ENCODE measurements at regions not wholly inside any gene's neighbourhood (a gene's known extent, or its start where the extent isn't known, plus 50 kb on each side); places are given as distances from the start of the nearest gene placed in this dataset.
"Not testable (repeated sequence)": the region's sequence is repeated elsewhere in the genome, so short reads cannot be mapped to it uniquely, and the experiment has no call there.

GRCh38 chr7:13130321-13130720, 442.9 kb downstream of the ARL4A start:
- H3K9me3 Mint-ChIP-seq = no peaks in the 10 kb centered on the region
- H3K27ac Mint-ChIP-seq = no peak overlapping the region
- no peak overlapping the region for H3K4me3 Mint-ChIP-seq
- H3K27me3 Mint-ChIP-seq = peaks cover 10% of the 10 kb centered on the region
- no peaks in the 10 kb centered on the region for H3K36me3 Mint-ChIP-seq (ENCODE audit: low read depth)
- no peaks in the 10 kb centered on the region for H3K4me1 Mint-ChIP-seq
- DNase-seq = no peak
- ChIA-PET POLR2A (no interaction called here), CTCF (no interaction called here)

DNA sequence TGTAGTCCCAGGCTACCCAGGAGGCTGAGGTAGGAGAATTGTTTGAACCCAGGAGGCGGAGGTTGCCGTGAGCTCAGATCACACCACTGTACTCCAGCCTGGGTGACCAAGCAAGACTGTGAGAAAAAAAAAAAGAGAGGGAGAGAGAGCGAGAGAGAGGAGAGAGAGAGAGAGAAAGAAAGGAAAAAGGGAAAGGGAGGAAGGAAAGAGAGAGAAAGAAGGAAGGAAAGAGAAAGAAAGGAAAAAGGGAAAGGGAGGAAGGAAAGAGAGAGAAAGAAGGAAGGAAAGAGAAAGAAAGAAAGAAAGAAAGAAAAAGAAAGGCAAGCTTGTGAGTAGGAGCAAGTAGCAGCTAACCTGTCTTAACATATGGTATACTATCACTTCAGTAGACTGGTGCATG, 443.5 kb downstream of the ARL4A start:
- DNase-seq; H3K4me3 Mint-ChIP-seq; POLR2A ChIA-PET; H3K27ac Mint-ChIP-seq; CTCF ChIA-PET; H3K27me3 Mint-ChIP-seq; H3K9me3 Mint-ChIP-seq; H3K4me1 Mint-ChIP-seq; H3K36me3 Mint-ChIP-seq (ENCODE audit: low read depth): not testable (repeated sequence)

- ChIA-PET CTCF (no interaction called here), POLR2A (no interaction called here)
- DNase-seq = no peak
- H3K27ac Mint-ChIP-seq = no peak overlapping the region
- H3K36me3 Mint-ChIP-seq (ENCODE audit: low read depth) = no peaks in the 10 kb centered on the region
- no peak overlapping the region for H3K4me3 Mint-ChIP-seq
- H3K4me1 Mint-ChIP-seq = no peaks in the 10 kb centered on the region
- H3K27me3 Mint-ChIP-seq = peaks cover 10% of the 10 kb centered on the region
- H3K9me3 Mint-ChIP-seq = no peaks in the 10 kb centered on the region
These were observed 444.9 kb downstream of the ARL4A start for GRCh38 chr7:13132314-13132713.

- H3K27me3 Mint-ChIP-seq; POLR2A ChIA-PET; H3K4me3 Mint-ChIP-seq; DNase-seq; H3K9me3 Mint-ChIP-seq; H3K27ac Mint-ChIP-seq; H3K4me1 Mint-ChIP-seq; H3K36me3 Mint-ChIP-seq (ENCODE audit: low read depth); CTCF ChIA-PET: not testable (repeated sequence)
These were observed 448.9 kb downstream of the ARL4A start for GRCh38 chr7:13136345-13136744.

DNA sequence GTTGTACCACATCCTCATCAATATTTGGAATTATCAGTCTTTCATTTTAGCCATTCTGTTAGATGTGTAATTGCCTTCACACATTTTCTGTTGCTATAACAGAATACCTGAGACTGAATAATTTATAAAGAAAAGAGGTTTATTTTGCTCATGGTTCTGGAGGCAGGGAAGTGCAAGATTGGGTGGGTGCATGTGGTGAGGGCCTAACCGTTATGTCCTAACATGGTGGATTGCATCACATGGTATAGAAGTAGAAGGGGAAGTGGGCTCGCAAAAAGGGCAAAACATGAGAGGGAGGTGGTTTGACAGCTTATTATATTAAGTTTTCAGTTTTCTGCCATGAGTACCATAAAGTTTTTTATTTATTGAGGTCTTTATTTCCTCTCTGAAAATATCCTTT, 452.0 kb downstream of the ARL4A start:
- H3K4me3 Mint-ChIP-seq = no peak overlapping the region
- H3K4me1 Mint-ChIP-seq = no peaks in the 10 kb centered on the region
- CTCF ChIA-PET = no interaction called here
- H3K27ac Mint-ChIP-seq = no peak overlapping the region
- H3K36me3 Mint-ChIP-seq (ENCODE audit: low read depth) = no peaks in the 10 kb centered on the region
- no peaks in the 10 kb centered on the region for H3K9me3 Mint-ChIP-seq
- no peak for DNase-seq
- POLR2A ChIA-PET = no interaction called here
- peaks cover under 1% of the 10 kb centered on the region for H3K27me3 Mint-ChIP-seq

DNA sequence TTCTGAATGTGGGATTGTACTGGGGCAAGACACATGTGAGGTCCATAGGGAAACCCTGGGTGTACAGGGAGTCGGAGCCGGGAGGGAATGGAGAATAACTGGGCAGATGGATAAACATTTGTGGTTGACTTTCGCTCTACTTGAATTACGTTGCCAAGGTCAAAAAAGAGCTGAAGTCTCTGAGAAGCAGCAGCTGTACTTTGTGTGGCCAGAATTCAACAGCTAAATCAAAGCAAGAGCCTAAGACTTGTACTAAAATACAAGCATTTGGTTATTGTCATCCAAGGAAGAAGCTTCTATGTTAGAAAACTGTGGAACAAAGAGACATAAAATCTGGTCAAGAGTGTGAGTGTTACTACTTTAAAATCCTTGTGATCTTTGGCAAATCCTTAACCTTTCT, 457.2 kb downstream of the ARL4A start:
- Mint-ChIP-seq H3K4me1 (no peaks in the 10 kb centered on the region), H3K36me3 (ENCODE audit: low read depth) (no peaks in the 10 kb centered on the region), H3K27ac (no peak overlapping the region), H3K27me3 (peaks cover 3% of the 10 kb centered on the region), H3K9me3 (no peaks in the 10 kb centered on the region), H3K4me3 (no peak overlapping the region)
- ChIA-PET POLR2A (no interaction called here), CTCF (no interaction called here)
- DNase-seq = no peak

DNA sequence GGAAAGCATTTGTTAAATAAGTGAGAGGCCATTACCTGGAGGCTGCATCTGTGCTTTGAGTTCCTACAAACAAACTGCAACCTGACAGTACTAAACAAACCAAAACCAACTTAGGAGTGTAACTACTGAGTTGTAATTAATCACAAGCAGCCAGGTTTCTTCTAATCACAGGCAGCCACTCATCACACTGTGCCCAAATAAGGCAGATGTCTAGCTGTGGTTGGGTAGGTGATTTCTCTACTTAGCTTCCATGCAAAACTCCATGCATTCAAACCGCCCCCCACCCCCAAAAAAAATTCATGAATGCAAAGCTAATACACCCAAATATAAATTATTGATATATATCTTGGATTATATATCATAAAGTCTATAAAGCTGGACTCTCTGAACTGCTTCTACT, 461.1 kb downstream of the ARL4A start:
- Mint-ChIP-seq H3K9me3 (no peaks in the 10 kb centered on the region), H3K36me3 (ENCODE audit: low read depth) (no peaks in the 10 kb centered on the region), H3K27ac (no peak overlapping the region), H3K27me3 (peaks cover 3% of the 10 kb centered on the region), H3K4me3 (no peak overlapping the region), H3K4me1 (no peaks in the 10 kb centered on the region)
- POLR2A ChIA-PET = no interaction called here
- CTCF ChIA-PET = no interaction called here
- DNase-seq = no peak

DNA sequence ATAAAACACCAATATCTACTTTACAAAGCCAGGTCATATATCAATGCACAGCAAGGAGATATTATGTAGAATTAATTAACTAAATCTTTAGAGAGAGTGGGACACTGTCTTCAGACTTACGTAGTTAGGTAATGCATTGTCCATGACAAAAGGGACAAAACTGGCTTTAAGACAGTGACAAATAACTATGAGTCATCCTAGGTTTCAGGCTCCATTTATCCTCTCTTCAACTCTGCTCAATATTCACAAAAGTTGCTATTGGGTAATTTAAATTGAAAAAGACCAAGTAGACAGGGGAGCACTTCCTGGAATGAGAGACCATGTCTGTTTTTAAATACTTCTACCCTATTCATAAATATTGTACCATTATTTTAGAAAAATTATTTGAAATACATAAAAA, 464.5 kb downstream of the ARL4A start:
- no peaks in the 10 kb centered on the region for H3K36me3 Mint-ChIP-seq (ENCODE audit: low read depth)
- H3K4me1 Mint-ChIP-seq = no peaks in the 10 kb centered on the region
- no peak for DNase-seq
- ChIA-PET CTCF (no interaction called here), POLR2A (no interaction called here)
- H3K27ac Mint-ChIP-seq = no peak overlapping the region
- no peaks in the 10 kb centered on the region for H3K27me3 Mint-ChIP-seq
- H3K4me3 Mint-ChIP-seq = no peak overlapping the region
- no peaks in the 10 kb centered on the region for H3K9me3 Mint-ChIP-seq

GRCh38 chr7:13152755-13153154, 465.3 kb downstream of the ARL4A start:
- Mint-ChIP-seq H3K27ac (no peak overlapping the region), H3K4me3 (no peak overlapping the region), H3K36me3 (ENCODE audit: low read depth) (no peaks in the 10 kb centered on the region), H3K9me3 (no peaks in the 10 kb centered on the region), H3K27me3 (no peaks in the 10 kb centered on the region), H3K4me1 (no peaks in the 10 kb centered on the region)
- CTCF ChIA-PET = no interaction called here
- POLR2A ChIA-PET = no interaction called here
- DNase-seq = no peak

GRCh38 chr7:13153266-13153665, 465.8 kb downstream of the ARL4A start:
- Mint-ChIP-seq H3K4me1 (no peaks in the 10 kb centered on the region), H3K36me3 (ENCODE audit: low read depth) (no peaks in the 10 kb centered on the region), H3K27ac (no peak overlapping the region), H3K4me3 (no peak overlapping the region), H3K9me3 (no peaks in the 10 kb centered on the region), H3K27me3 (no peaks in the 10 kb centered on the region)
- ChIA-PET CTCF (no interaction called here), POLR2A (no interaction called here)
- DNase-seq = no peak

- no peak for DNase-seq
- Mint-ChIP-seq H3K4me3 (no peak overlapping the region), H3K4me1 (no peaks in the 10 kb centered on the region), H3K36me3 (ENCODE audit: low read depth) (no peaks in the 10 kb centered on the region), H3K9me3 (no peaks in the 10 kb centered on the region), H3K27me3 (no peaks in the 10 kb centered on the region), H3K27ac (no peak overlapping the region)
- ChIA-PET CTCF (no interaction called here), POLR2A (no interaction called here)
These were observed 466.3 kb downstream of the ARL4A start for GRCh38 chr7:13153742-13154141.

DNA sequence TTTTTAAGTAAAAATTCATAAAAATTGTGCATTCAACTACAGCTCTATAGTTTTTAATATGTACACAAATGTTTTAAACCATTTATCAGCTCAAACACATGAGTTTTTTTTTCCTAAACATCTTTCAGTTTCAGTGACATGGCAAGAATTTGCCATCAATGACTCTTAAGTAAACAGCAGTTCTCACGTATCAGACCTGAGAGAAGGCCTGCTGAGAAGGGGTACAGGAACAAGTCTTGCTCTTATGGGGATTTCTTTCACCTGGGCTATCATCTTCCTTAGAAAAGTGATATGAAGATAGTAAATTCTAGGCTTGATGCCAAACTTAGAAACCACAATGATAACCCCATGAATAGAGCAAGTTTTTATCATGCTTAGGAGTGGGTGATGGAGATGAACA, 467.8 kb downstream of the ARL4A start:
- Mint-ChIP-seq H3K4me1 (no peaks in the 10 kb centered on the region), H3K27me3 (peaks cover 4% of the 10 kb centered on the region), H3K27ac (no peak overlapping the region), H3K9me3 (no peaks in the 10 kb centered on the region), H3K4me3 (no peak overlapping the region), H3K36me3 (ENCODE audit: low read depth) (no peaks in the 10 kb centered on the region)
- CTCF ChIA-PET = no interaction called here
- POLR2A ChIA-PET = no interaction called here
- no peak for DNase-seq

- H3K4me1 Mint-ChIP-seq = no peaks in the 10 kb centered on the region
- POLR2A ChIA-PET = no interaction called here
- CTCF ChIA-PET = no interaction called here
- H3K9me3 Mint-ChIP-seq = no peaks in the 10 kb centered on the region
- DNase-seq = no peak
- no peak overlapping the region for H3K4me3 Mint-ChIP-seq
- H3K36me3 Mint-ChIP-seq (ENCODE audit: low read depth) = no peaks in the 10 kb centered on the region
- peaks cover 5% of the 10 kb centered on the region for H3K27me3 Mint-ChIP-seq
- H3K27ac Mint-ChIP-seq = no peak overlapping the region
These were observed 471.6 kb downstream of the ARL4A start for GRCh38 chr7:13159003-13159402.

GRCh38 chr7:13159467-13160184, 472.2 kb downstream of the ARL4A start:
- H3K36me3 Mint-ChIP-seq (ENCODE audit: low read depth) = no peaks in the 10 kb centered on the region
- CTCF ChIA-PET = no interaction called here
- peaks cover 5% of the 10 kb centered on the region for H3K27me3 Mint-ChIP-seq
- no peaks in the 10 kb centered on the region for H3K4me1 Mint-ChIP-seq
- H3K4me3 Mint-ChIP-seq = no peak overlapping the region
- POLR2A ChIA-PET = no interaction called here
- H3K27ac Mint-ChIP-seq = no peak overlapping the region
- no peak for DNase-seq
- no peaks in the 10 kb centered on the region for H3K9me3 Mint-ChIP-seq

DNA sequence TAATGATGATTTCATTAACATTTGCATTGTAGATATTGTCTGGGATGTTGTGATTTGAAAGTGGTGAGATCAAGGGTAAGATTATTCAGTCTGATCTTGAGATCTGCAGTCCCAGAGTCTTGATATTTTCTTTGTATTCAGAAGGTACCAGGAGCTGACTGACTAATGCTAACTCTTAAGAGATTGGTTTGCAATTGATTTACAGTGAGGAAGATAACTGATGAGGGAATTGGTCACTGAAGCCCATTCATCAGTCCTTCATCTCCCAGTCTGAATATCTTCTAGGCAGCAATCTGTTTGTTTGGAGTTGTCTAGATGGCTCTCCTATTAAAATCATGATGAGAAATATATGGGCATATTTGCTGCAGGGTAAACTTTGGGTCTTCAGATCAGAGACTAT, 473.7 kb downstream of the ARL4A start:
- ChIA-PET CTCF (no interaction called here), POLR2A (no interaction called here)
- no peaks in the 10 kb centered on the region for H3K4me1 Mint-ChIP-seq
- H3K4me3 Mint-ChIP-seq = no peak overlapping the region
- no peaks in the 10 kb centered on the region for H3K9me3 Mint-ChIP-seq
- no peak overlapping the region for H3K27ac Mint-ChIP-seq
- no peaks in the 10 kb centered on the region for H3K36me3 Mint-ChIP-seq (ENCODE audit: low read depth)
- peaks cover 10% of the 10 kb centered on the region for H3K27me3 Mint-ChIP-seq
- DNase-seq = no peak
